ENCODE measurements at regions not wholly inside any gene's neighbourhood (a gene's known extent, or its start where the extent isn't known, plus 50 kb on each side); places are given as distances from the start of the nearest gene placed in this dataset.

DNA sequence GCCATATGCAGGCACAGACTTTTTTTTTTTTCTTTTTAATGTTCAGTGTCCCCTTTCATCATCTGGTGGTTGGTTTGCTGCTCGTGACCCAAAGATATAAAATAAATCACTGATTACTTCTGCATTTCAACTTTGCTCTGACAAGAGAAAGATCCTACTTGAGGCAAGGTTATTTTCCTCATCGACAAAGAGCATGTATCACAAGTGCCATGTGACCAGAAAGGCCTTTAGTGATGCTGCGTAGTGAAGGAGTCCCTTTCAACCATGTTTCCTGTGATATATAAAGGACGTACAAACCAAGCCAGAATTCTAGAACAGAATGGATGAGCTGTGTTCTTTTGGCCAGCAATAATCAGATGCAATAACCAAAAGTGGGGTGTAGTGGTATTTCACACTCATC, 323.4 kb upstream of the PSMD7 start:
- no peak for TF ChIP-seq SNAI2 (CRISPR knock-in tag; IDR thresholded peaks at IDR 0.05)
- TF ChIP-seq, protein P1, sequence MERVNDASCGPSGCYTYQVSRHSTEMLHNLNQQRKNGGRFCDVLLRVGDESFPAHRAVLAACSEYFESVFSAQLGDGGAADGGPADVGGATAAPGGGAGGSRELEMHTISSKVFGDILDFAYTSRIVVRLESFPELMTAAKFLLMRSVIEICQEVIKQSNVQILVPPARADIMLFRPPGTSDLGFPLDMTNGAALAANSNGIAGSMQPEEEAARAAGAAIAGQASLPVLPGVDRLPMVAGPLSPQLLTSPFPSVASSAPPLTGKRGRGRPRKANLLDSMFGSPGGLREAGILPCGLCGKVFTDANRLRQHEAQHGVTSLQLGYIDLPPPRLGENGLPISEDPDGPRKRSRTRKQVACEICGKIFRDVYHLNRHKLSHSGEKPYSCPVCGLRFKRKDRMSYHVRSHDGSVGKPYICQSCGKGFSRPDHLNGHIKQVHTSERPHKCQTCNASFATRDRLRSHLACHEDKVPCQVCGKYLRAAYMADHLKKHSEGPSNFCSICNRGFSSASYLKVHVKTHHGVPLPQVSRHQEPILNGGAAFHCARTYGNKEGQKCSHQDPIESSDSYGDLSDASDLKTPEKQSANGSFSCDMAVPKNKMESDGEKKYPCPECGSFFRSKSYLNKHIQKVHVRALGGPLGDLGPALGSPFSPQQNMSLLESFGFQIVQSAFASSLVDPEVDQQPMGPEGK (CRISPR knock-in tag; IDR thresholded peaks at IDR 0.05; ENCODE audit: borderline replicate concordance) = no peak
- TF ChIP-seq, protein P2, sequence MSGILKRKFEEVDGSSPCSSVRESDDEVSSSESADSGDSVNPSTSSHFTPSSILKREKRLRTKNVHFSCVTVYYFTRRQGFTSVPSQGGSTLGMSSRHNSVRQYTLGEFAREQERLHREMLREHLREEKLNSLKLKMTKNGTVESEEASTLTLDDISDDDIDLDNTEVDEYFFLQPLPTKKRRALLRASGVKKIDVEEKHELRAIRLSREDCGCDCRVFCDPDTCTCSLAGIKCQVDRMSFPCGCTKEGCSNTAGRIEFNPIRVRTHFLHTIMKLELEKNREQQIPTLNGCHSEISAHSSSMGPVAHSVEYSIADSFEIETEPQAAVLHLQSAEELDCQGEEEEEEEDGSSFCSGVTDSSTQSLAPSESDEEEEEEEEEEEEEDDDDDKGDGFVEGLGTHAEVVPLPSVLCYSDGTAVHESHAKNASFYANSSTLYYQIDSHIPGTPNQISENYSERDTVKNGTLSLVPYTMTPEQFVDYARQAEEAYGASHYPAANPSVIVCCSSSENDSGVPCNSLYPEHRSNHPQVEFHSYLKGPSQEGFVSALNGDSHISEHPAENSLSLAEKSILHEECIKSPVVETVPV (CRISPR knock-in tag; IDR thresholded peaks at IDR 0.05) = no peak
- TF ChIP-seq ZNF70 (CRISPR knock-in tag; IDR thresholded peaks at IDR 0.05) = no peak
- TF ChIP-seq ZFP30 (CRISPR knock-in tag; IDR thresholded peaks at IDR 0.05) = no peak
- no peak for TF ChIP-seq ARNTL (CRISPR knock-in tag; IDR thresholded peaks at IDR 0.05; ENCODE audit: borderline replicate concordance, low read depth)
- TF ChIP-seq ISL1 (CRISPR knock-in tag; IDR thresholded peaks at IDR 0.05) = no peak
- TF ChIP-seq ESRRG (CRISPR knock-in tag; IDR thresholded peaks at IDR 0.05) = no peak
- no peak for TF ChIP-seq BACH2 (CRISPR knock-in tag; IDR thresholded peaks at IDR 0.05; ENCODE audit: borderline replicate concordance)
- TF ChIP-seq ZC3H10 (CRISPR knock-in tag; IDR thresholded peaks at IDR 0.05) = no peak
- no peak for TF ChIP-seq PPARA (CRISPR knock-in tag; IDR thresholded peaks at IDR 0.05; ENCODE audit: borderline replicate concordance)
- no peak for TF ChIP-seq ZFP3 (CRISPR knock-in tag; IDR thresholded peaks at IDR 0.05)

Data from SK-N-SH treated with all-trans-retinoic acid at 6 μM for 48 hours (cell line).